ENCODE measurements at regions not wholly inside any gene's neighbourhood (a gene's known extent, or its start where the extent isn't known, plus 50 kb on each side); places are given as distances from the start of the nearest gene placed in this dataset.

DNA sequence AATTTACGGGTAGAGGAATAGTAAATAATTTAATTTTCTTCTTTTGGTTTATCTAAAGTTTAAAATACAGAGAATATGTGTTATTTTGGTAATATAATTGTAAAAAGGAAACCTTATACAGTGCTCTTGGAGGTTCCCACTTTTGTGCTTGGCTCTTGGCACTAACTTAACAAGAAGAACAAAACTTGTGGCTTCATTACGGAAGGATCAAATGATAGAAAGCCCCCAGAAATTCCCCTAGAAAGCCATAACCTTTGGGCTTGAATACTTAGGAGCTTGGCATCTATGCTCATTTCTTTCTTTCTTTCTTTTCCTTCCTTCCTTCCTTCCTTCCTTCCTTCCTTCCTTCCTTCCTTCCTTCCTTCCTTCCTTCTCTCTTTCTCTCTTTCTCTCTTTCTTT is 197.5 kb downstream of the SOX2 start:
- no peaks in the 10 kb centered on the region; the same call in 1 of the 2 replicates for H3F3A ChIP-seq (ENCODE audit: insufficient read depth, low read depth)
- DNase-seq = no peak
- peaks cover 8% of the 10 kb centered on the region for H3K4me1 ChIP-seq (replicated peaks; ENCODE audit: insufficient read depth)
- no peaks in the 10 kb centered on the region for H3K36me3 ChIP-seq (ENCODE audit: low read depth)
- no peaks in the 10 kb centered on the region for H3K9me2 ChIP-seq (ENCODE audit: insufficient read depth)
- ChIA-PET CTCF (no interaction called here), POLR2A (ENCODE audit: unreplicated experiment) (no interaction called here)
- intact Hi-C loops (cut with micrococcal nuclease; ENCODE audit: unreplicated experiment) = no loop called here
- H3K79me2 ChIP-seq (ENCODE audit: low read depth) = no peaks in the 10 kb centered on the region
- H4K20me1 ChIP-seq (ENCODE audit: insufficient read depth) = no peaks in the 10 kb centered on the region
- BruUV-seq (replicated peaks) = no TSS peak
- H3K27me3 ChIP-seq (ENCODE audit: insufficient read depth, low read depth) = no peaks in the 10 kb centered on the region
- H3K27ac ChIP-seq = no peak overlapping the region
- H2AFZ ChIP-seq = no peak overlapping the region
- no peak overlapping the region for H3K4me3 ChIP-seq
- TF ChIP-seq EZH2 (IDR thresholded peaks at IDR 0.05; ENCODE audit: low read depth) = no peak
- TF ChIP-seq, protein P1, sequence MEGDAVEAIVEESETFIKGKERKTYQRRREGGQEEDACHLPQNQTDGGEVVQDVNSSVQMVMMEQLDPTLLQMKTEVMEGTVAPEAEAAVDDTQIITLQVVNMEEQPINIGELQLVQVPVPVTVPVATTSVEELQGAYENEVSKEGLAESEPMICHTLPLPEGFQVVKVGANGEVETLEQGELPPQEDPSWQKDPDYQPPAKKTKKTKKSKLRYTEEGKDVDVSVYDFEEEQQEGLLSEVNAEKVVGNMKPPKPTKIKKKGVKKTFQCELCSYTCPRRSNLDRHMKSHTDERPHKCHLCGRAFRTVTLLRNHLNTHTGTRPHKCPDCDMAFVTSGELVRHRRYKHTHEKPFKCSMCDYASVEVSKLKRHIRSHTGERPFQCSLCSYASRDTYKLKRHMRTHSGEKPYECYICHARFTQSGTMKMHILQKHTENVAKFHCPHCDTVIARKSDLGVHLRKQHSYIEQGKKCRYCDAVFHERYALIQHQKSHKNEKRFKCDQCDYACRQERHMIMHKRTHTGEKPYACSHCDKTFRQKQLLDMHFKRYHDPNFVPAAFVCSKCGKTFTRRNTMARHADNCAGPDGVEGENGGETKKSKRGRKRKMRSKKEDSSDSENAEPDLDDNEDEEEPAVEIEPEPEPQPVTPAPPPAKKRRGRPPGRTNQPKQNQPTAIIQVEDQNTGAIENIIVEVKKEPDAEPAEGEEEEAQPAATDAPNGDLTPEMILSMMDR (conservative IDR thresholded peaks at IDR 0.05) = no peak
- H3K4me2 ChIP-seq = no peak overlapping the region
- H3K9me3 ChIP-seq (ENCODE audit: insufficient read depth, low read depth) = no peaks in the 10 kb centered on the region

- Histone ChIP-seq H3K9me3 (ENCODE audit: insufficient read depth, low read depth) (no peaks in the 10 kb centered on the region), H3F3A (ENCODE audit: insufficient read depth, low read depth) (no peaks in the 10 kb centered on the region), H3K4me3 (no peak overlapping the region), H3K4me2 (no peak overlapping the region), H3K4me1 (replicated peaks; ENCODE audit: insufficient read depth) (peaks cover 8% of the 10 kb centered on the region), H3K9me2 (ENCODE audit: insufficient read depth) (no peaks in the 10 kb centered on the region; the same call in 1 of the 2 replicates), H2AFZ (no peak overlapping the region), H3K27me3 (ENCODE audit: insufficient read depth, low read depth) (no peaks in the 10 kb centered on the region), H4K20me1 (ENCODE audit: insufficient read depth) (no peaks in the 10 kb centered on the region), H3K36me3 (ENCODE audit: low read depth) (no peaks in the 10 kb centered on the region), H3K79me2 (ENCODE audit: low read depth) (no peaks in the 10 kb centered on the region), H3K27ac (no peak overlapping the region)
- ChIA-PET POLR2A (ENCODE audit: unreplicated experiment) (no interaction called here), CTCF (no interaction called here)
- BruUV-seq (replicated peaks) = no TSS peak
- DNase-seq = no peak
- intact Hi-C loops (cut with micrococcal nuclease; ENCODE audit: unreplicated experiment) = no loop called here
- TF ChIP-seq, protein P1 (conservative IDR thresholded peaks at IDR 0.05) = no peak
- TF ChIP-seq EZH2 (IDR thresholded peaks at IDR 0.05; ENCODE audit: low read depth) = no peak
Observed at GRCh38 chr3:181912384-181912783, 200.7 kb downstream of the SOX2 start.

DNA sequence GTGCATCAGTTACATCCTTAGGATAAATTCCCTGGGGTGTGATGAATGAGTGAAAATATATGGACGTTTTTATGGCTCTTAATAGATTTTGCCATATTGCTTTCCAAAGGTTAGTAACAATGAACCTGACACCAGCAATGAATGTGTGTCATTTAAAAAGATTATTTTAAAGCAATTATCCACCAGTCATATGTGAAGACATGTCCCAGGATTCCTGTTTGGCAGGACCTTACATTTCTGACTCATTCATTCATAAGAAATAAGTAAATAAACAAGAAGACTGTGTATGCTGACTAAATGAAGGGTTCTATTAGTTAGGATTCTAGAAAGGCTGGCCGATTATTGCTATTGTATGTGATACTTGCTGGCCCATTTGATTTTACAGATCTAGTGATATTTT is 201.5 kb downstream of the SOX2 start:
- no peaks in the 10 kb centered on the region for H4K20me1 ChIP-seq (ENCODE audit: insufficient read depth)
- H3K27ac ChIP-seq = no peak overlapping the region
- DNase-seq = peak in 1 of 2 experiments; percentile 61
- H3K4me2 ChIP-seq = peak overlapping the region; percentile 5; the same call in 1 of the 2 replicates
- no peaks in the 10 kb centered on the region; the same call in 1 of the 2 replicates for H3K9me2 ChIP-seq (ENCODE audit: insufficient read depth)
- no peaks in the 10 kb centered on the region for H3K79me2 ChIP-seq (ENCODE audit: low read depth)
- TF ChIP-seq, protein P1 (conservative IDR thresholded peaks at IDR 0.05) = no peak
- TF ChIP-seq EZH2 (IDR thresholded peaks at IDR 0.05; ENCODE audit: low read depth) = no peak
- intact Hi-C loops (cut with micrococcal nuclease; ENCODE audit: unreplicated experiment) = no loop called here
- H3K4me1 ChIP-seq (replicated peaks; ENCODE audit: insufficient read depth) = peaks cover 8% of the 10 kb centered on the region
- H3K27me3 ChIP-seq (ENCODE audit: insufficient read depth, low read depth) = no peaks in the 10 kb centered on the region
- POLR2A ChIA-PET (ENCODE audit: unreplicated experiment) = no interaction called here
- no peak overlapping the region for H3K4me3 ChIP-seq
- H3K9me3 ChIP-seq (ENCODE audit: insufficient read depth, low read depth) = no peaks in the 10 kb centered on the region
- BruUV-seq (replicated peaks) = no TSS peak
- H3F3A ChIP-seq (ENCODE audit: insufficient read depth, low read depth) = no peaks in the 10 kb centered on the region
- no peak overlapping the region for H2AFZ ChIP-seq
- CTCF ChIA-PET = no interaction called here
- no peaks in the 10 kb centered on the region for H3K36me3 ChIP-seq (ENCODE audit: low read depth)

Data from PC-9 (cell line).